GM21825 (cell line): ENCODE measurements at regions not wholly inside any gene's neighbourhood (a gene's known extent, or its start where the extent isn't known, plus 50 kb on each side); places are given as distances from the start of the nearest gene placed in this dataset.

Experiments
- ATAC-seq: cut with Tn5 transposase; IDR thresholded peaks from one replicate; pipeline ENCODE4 v1.9.1; 2021; ENCODE audit warnings: mild to moderate bottlenecking, moderate library complexity; ENCODE audit not compliant: unreplicated experiment

GRCh38 chr10:130875116-130875515 is 436.4 kb downstream of the TCERG1L start:
- no peak for ATAC-seq

- ATAC-seq, result no peak
These were observed 435.5 kb downstream of the TCERG1L start for GRCh38 chr10:130875897-130876472.

GRCh38 chr10:130877126-130877525 is 434.4 kb downstream of the TCERG1L start:
- no peak for ATAC-seq

GRCh38 chr10:130878131-130878530 is 433.4 kb downstream of the TCERG1L start:
- no peak for ATAC-seq

GRCh38 chr10:130882906-130883305 is 428.6 kb downstream of the TCERG1L start:
- ATAC-seq, result no peak

GRCh38 chr10:130884456-130884855 is 427.1 kb downstream of the TCERG1L start:
- ATAC-seq, result no peak

GRCh38 chr10:130885021-130885655 is 426.4 kb downstream of the TCERG1L start:
- ATAC-seq, result no peak

- no peak for ATAC-seq
These were observed 424.4 kb downstream of the TCERG1L start for GRCh38 chr10:130887170-130887569.

- no peak for ATAC-seq
These were observed 423.0 kb downstream of the TCERG1L start for GRCh38 chr10:130888493-130888892.

GRCh38 chr10:130889240-130889639 is 422.3 kb downstream of the TCERG1L start:
- no peak for ATAC-seq

- ATAC-seq, result no peak
These were observed 421.7 kb downstream of the TCERG1L start for GRCh38 chr10:130889780-130890179.

- no peak for ATAC-seq
These were observed 420.5 kb downstream of the TCERG1L start for GRCh38 chr10:130891066-130891465.

- ATAC-seq, result no peak
These were observed 417.1 kb downstream of the TCERG1L start for GRCh38 chr10:130894471-130894870.

GRCh38 chr10:130895161-130895560 is 416.4 kb downstream of the TCERG1L start:
- no peak for ATAC-seq

- ATAC-seq, result no peak
These were observed 413.7 kb downstream of the TCERG1L start for GRCh38 chr10:130897815-130898214.

- no peak for ATAC-seq
These were observed 413.1 kb downstream of the TCERG1L start for GRCh38 chr10:130898381-130898780.

- ATAC-seq, result no peak
These were observed 411.7 kb downstream of the TCERG1L start for GRCh38 chr10:130899856-130900255.

- no peak for ATAC-seq
These were observed 410.9 kb downstream of the TCERG1L start for GRCh38 chr10:130900441-130901160.

GRCh38 chr10:130901311-130902165 is 410.0 kb downstream of the TCERG1L start:
- ATAC-seq, result no peak

- no peak for ATAC-seq
These were observed 409.1 kb downstream of the TCERG1L start for GRCh38 chr10:130902471-130902870.

- no peak for ATAC-seq
These were observed 408.6 kb downstream of the TCERG1L start for GRCh38 chr10:130902929-130903328.
